Activated T-cell treated with anti-CD3 and anti-CD28 coated beads, Interleukin-2, amount 50 U/mL, for 24 hours (primary cell): ENCODE measurements at regions not wholly inside any gene's neighbourhood (a gene's known extent, or its start where the extent isn't known, plus 50 kb on each side); places are given as distances from the start of the nearest gene placed in this dataset.

ENCODE experiments used
- DNase-seq: peaks from one replicate; pipeline ENCODE4 v3.0.0-alpha.2; 2020
- H3K27ac Mint-ChIP-seq: 2 replicates; pipeline ENCODE4 v1.8.0; 2020; ENCODE audit warnings: mild to moderate bottlenecking, mixed read lengths
- H3K27me3 Mint-ChIP-seq: 2 replicates; pipeline ENCODE4 v1.8.0; 2020; ENCODE audit warnings: mixed read lengths
- H3K36me3 Mint-ChIP-seq: 2 replicates; pipeline ENCODE4 v1.8.0; 2020; ENCODE audit warnings: low read depth, mixed read lengths
- H3K4me1 Mint-ChIP-seq: 2 replicates; pipeline ENCODE4 v1.8.0; 2020; ENCODE audit warnings: low read depth, mixed read lengths
- H3K4me3 Mint-ChIP-seq: 2 replicates; pipeline ENCODE4 v1.8.0; 2020; ENCODE audit warnings: mild to moderate bottlenecking, moderate library complexity, mixed read lengths
- H3K9me3 Mint-ChIP-seq: 2 replicates; pipeline ENCODE4 v1.8.0; 2020; ENCODE audit warnings: mixed read lengths

GRCh38 chr6:163991321-163991720 lies 576.8 kb downstream of the QKI start:
- Mint-ChIP-seq H3K36me3 (no peaks in the 10 kb centered on the region), H3K4me1 (no peaks in the 10 kb centered on the region), H3K27ac (no peak overlapping the region), H3K9me3 (no peaks in the 10 kb centered on the region), H3K27me3 (peaks cover 10% of the 10 kb centered on the region), H3K4me3 (no peak overlapping the region)
- no peak for DNase-seq

- H3K36me3 Mint-ChIP-seq = no peaks in the 10 kb centered on the region
- H3K4me1 Mint-ChIP-seq = peaks cover 11% of the 10 kb centered on the region
- H3K4me3 Mint-ChIP-seq = no peak overlapping the region
- no peak overlapping the region for H3K27ac Mint-ChIP-seq
- no peak for DNase-seq
- H3K9me3 Mint-ChIP-seq = no peaks in the 10 kb centered on the region
- peaks cover 12% of the 10 kb centered on the region for H3K27me3 Mint-ChIP-seq
These were observed 571.8 kb downstream of the QKI start for GRCh38 chr6:163986313-163986712.

GRCh38 chr6:163985710-163986109 lies 571.2 kb downstream of the QKI start:
- Mint-ChIP-seq H3K27ac (no peak overlapping the region), H3K36me3 (no peaks in the 10 kb centered on the region), H3K4me3 (no peak overlapping the region), H3K9me3 (no peaks in the 10 kb centered on the region), H3K27me3 (peaks cover 17% of the 10 kb centered on the region), H3K4me1 (peaks cover 11% of the 10 kb centered on the region)
- DNase-seq = no peak

- Mint-ChIP-seq H3K36me3 (no peaks in the 10 kb centered on the region), H3K27ac (no peak overlapping the region), H3K4me1 (peaks cover 11% of the 10 kb centered on the region), H3K9me3 (no peaks in the 10 kb centered on the region), H3K4me3 (no peak overlapping the region), H3K27me3 (peaks cover 17% of the 10 kb centered on the region)
- no peak for DNase-seq
These were observed 570.5 kb downstream of the QKI start for GRCh38 chr6:163985040-163985439.

- Mint-ChIP-seq H3K4me1 (peaks cover 11% of the 10 kb centered on the region), H3K4me3 (no peak overlapping the region), H3K9me3 (no peaks in the 10 kb centered on the region), H3K27ac (no peak overlapping the region), H3K36me3 (no peaks in the 10 kb centered on the region), H3K27me3 (peaks cover 14% of the 10 kb centered on the region)
- DNase-seq = no peak
These were observed 569.8 kb downstream of the QKI start for GRCh38 chr6:163984124-163984936.

- Mint-ChIP-seq H3K36me3 (no peaks in the 10 kb centered on the region), H3K9me3 (no peaks in the 10 kb centered on the region), H3K4me1 (peaks cover 11% of the 10 kb centered on the region), H3K4me3 (no peak overlapping the region), H3K27me3 (peaks cover 13% of the 10 kb centered on the region), H3K27ac (no peak overlapping the region)
- DNase-seq = no peak
These were observed 569.2 kb downstream of the QKI start for GRCh38 chr6:163983679-163984078.

GRCh38 chr6:163974322-163974721 lies 559.8 kb downstream of the QKI start:
- Mint-ChIP-seq H3K9me3 (no peaks in the 10 kb centered on the region), H3K4me1 (no peaks in the 10 kb centered on the region), H3K4me3 (no peak overlapping the region), H3K27me3 (peaks cover 6% of the 10 kb centered on the region), H3K27ac (no peak overlapping the region), H3K36me3 (no peaks in the 10 kb centered on the region)
- DNase-seq = no peak

GRCh38 chr6:163971841-163972838 lies 557.6 kb downstream of the QKI start:
- Mint-ChIP-seq H3K4me3 (no peak overlapping the region), H3K36me3 (no peaks in the 10 kb centered on the region), H3K4me1 (no peaks in the 10 kb centered on the region), H3K27me3 (peaks cover 3% of the 10 kb centered on the region), H3K27ac (no peak overlapping the region), H3K9me3 (no peaks in the 10 kb centered on the region)
- no peak for DNase-seq

- H3K27me3 Mint-ChIP-seq = peaks cover 3% of the 10 kb centered on the region
- no peaks in the 10 kb centered on the region for H3K4me1 Mint-ChIP-seq
These were observed 556.5 kb downstream of the QKI start for GRCh38 chr6:163970846-163971564.

GRCh38 chr6:163965426-163966348 lies 551.2 kb downstream of the QKI start:
- Mint-ChIP-seq H3K27me3 (peaks cover 3% of the 10 kb centered on the region), H3K4me1 (no peaks in the 10 kb centered on the region), H3K36me3 (no peaks in the 10 kb centered on the region), H3K9me3 (no peaks in the 10 kb centered on the region), H3K4me3 (no peak overlapping the region), H3K27ac (no peak overlapping the region)
- DNase-seq = no peak

More at GRCh38 chr6:163970846-163971564, 556.5 kb downstream of the QKI start:
- Mint-ChIP-seq H3K4me3 (no peak overlapping the region), H3K36me3 (no peaks in the 10 kb centered on the region), H3K27ac (no peak overlapping the region), H3K9me3 (no peaks in the 10 kb centered on the region)
- no peak for DNase-seq

GRCh38 chr6:163964789-163965188 lies 550.3 kb downstream of the QKI start:
- Mint-ChIP-seq H3K27me3 (peaks cover 3% of the 10 kb centered on the region), H3K9me3 (no peaks in the 10 kb centered on the region), H3K4me1 (no peaks in the 10 kb centered on the region), H3K36me3 (no peaks in the 10 kb centered on the region), H3K4me3 (no peak overlapping the region), H3K27ac (no peak overlapping the region)
- no peak for DNase-seq

- Mint-ChIP-seq H3K36me3 (no peaks in the 10 kb centered on the region), H3K27me3 (no peaks in the 10 kb centered on the region), H3K9me3 (no peaks in the 10 kb centered on the region), H3K4me3 (no peak overlapping the region), H3K4me1 (no peaks in the 10 kb centered on the region), H3K27ac (no peak overlapping the region)
- DNase-seq = no peak
These were observed 548.9 kb downstream of the QKI start for GRCh38 chr6:163963205-163964120.

GRCh38 chr6:163962627-163963117 lies 548.2 kb downstream of the QKI start:
- Mint-ChIP-seq H3K4me3 (no peak overlapping the region), H3K36me3 (no peaks in the 10 kb centered on the region), H3K9me3 (no peaks in the 10 kb centered on the region), H3K4me1 (no peaks in the 10 kb centered on the region), H3K27ac (no peak overlapping the region), H3K27me3 (no peaks in the 10 kb centered on the region)
- DNase-seq = no peak
